ENCODE measurements at regions not wholly inside any gene's neighbourhood (a gene's known extent, or its start where the extent isn't known, plus 50 kb on each side); places are given as distances from the start of the nearest gene placed in this dataset.

DNA sequence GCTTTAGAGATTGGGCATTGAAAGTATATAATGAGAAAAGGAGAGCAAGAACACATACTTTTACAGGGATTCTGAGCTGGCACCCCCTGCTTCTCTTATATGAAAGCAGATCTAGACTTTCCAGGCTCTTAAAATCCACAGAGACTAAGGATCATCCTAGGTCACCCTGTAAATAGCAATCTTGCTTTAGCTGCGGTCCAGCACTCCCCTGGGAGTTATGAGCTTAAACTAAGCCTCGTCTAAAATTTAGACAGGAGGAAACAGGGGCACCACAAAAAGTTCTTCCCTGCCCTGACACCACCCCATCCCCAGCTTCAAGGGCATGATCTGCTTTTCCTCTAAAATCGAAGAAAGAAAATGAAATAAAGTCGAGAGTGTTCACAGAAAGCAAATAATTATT is 143.3 kb upstream of the KCNIP4 start:
- Histone ChIP-seq H4K20me1 (ENCODE audit: insufficient read depth, low read length) (no peaks in the 10 kb centered on the region), H3K4me2 (ENCODE audit: low read depth, low read length) (no peak overlapping the region), H2AFZ (ENCODE audit: low read length) (no peak overlapping the region), H3K4me3 (replicated peaks in 1 of 3; ENCODE audit: insufficient read depth in 1 of 3, low read depth in 2 of 3, low read length in 3 of 3) (no peak overlapping the region), H3K27ac (ENCODE audit: extremely low read length, insufficient read depth, low read length) (no peak overlapping the region), H3K9ac (ENCODE audit: insufficient read depth, low read depth, low read length) (no peak overlapping the region), H3K79me2 (ENCODE audit: insufficient read depth, low read length) (no peaks in the 10 kb centered on the region), H3K36me3 (replicated peaks in 1 of 2; ENCODE audit: control insufficient read depth in 1 of 2, insufficient read depth in 2 of 2, low read length in 2 of 2) (no peaks in the 10 kb centered on the region), H3K4me1 (ENCODE audit: insufficient read depth, low read length) (no peaks in the 10 kb centered on the region), H3K9me3 (ENCODE audit: low read length) (peaks cover 18% of the 10 kb centered on the region), H3K27me3 (ENCODE audit: control insufficient read depth in 1 of 2, insufficient read depth in 2 of 2, low read length in 2 of 2) (no peaks in the 10 kb centered on the region)
- CTCF ChIA-PET (ENCODE audit: low intra/inter-chr PET ratio, low total read pairs), result no interaction called here
- ATAC-seq (no peak), FAIRE-seq (no peak), DNase-seq (ENCODE audit: low spot score) (no peak)
- intact Hi-C loops (cut with micrococcal nuclease; ENCODE audit: unreplicated experiment) (no loop called here), in situ Hi-C loops (cut with HindIII; ENCODE audit: extremely low pct_ligation_motif_present, low pct_unique_long_range_greater_than_20kb) (no loop called here)
- POLR2A ChIA-PET, result no interaction called here
- WGBS (ENCODE audit: low lambda C conversion rate), result 2% methylated on average over 4 of the region's 4 CpGs
- BruUV-seq (replicated peaks), result no TSS peak
- TF ChIP-seq, protein P1, sequence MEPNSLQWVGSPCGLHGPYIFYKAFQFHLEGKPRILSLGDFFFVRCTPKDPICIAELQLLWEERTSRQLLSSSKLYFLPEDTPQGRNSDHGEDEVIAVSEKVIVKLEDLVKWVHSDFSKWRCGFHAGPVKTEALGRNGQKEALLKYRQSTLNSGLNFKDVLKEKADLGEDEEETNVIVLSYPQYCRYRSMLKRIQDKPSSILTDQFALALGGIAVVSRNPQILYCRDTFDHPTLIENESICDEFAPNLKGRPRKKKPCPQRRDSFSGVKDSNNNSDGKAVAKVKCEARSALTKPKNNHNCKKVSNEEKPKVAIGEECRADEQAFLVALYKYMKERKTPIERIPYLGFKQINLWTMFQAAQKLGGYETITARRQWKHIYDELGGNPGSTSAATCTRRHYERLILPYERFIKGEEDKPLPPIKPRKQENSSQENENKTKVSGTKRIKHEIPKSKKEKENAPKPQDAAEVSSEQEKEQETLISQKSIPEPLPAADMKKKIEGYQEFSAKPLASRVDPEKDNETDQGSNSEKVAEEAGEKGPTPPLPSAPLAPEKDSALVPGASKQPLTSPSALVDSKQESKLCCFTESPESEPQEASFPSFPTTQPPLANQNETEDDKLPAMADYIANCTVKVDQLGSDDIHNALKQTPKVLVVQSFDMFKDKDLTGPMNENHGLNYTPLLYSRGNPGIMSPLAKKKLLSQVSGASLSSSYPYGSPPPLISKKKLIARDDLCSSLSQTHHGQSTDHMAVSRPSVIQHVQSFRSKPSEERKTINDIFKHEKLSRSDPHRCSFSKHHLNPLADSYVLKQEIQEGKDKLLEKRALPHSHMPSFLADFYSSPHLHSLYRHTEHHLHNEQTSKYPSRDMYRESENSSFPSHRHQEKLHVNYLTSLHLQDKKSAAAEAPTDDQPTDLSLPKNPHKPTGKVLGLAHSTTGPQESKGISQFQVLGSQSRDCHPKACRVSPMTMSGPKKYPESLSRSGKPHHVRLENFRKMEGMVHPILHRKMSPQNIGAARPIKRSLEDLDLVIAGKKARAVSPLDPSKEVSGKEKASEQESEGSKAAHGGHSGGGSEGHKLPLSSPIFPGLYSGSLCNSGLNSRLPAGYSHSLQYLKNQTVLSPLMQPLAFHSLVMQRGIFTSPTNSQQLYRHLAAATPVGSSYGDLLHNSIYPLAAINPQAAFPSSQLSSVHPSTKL (CRISPR knock-in tag; IDR thresholded peaks at IDR 0.05), result no peak
- TF ChIP-seq, protein P2, sequence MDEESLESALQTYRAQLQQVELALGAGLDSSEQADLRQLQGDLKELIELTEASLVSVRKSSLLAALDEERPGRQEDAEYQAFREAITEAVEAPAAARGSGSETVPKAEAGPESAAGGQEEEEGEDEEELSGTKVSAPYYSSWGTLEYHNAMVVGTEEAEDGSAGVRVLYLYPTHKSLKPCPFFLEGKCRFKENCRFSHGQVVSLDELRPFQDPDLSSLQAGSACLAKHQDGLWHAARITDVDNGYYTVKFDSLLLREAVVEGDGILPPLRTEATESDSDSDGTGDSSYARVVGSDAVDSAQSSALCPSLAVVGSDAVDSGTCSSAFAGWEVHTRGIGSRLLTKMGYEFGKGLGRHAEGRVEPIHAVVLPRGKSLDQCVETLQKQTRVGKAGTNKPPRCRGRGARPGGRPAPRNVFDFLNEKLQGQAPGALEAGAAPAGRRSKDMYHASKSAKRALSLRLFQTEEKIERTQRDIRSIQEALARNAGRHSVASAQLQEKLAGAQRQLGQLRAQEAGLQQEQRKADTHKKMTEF (CRISPR knock-in tag; IDR thresholded peaks at IDR 0.05), result no peak
- no peak for TF ChIP-seq ZNF101 (CRISPR knock-in tag; IDR thresholded peaks at IDR 0.05; ENCODE audit: borderline replicate concordance, low read depth)
- no peak for TF ChIP-seq CC2D1A (CRISPR knock-in tag; IDR thresholded peaks at IDR 0.05)
- TF ChIP-seq, protein P3, sequence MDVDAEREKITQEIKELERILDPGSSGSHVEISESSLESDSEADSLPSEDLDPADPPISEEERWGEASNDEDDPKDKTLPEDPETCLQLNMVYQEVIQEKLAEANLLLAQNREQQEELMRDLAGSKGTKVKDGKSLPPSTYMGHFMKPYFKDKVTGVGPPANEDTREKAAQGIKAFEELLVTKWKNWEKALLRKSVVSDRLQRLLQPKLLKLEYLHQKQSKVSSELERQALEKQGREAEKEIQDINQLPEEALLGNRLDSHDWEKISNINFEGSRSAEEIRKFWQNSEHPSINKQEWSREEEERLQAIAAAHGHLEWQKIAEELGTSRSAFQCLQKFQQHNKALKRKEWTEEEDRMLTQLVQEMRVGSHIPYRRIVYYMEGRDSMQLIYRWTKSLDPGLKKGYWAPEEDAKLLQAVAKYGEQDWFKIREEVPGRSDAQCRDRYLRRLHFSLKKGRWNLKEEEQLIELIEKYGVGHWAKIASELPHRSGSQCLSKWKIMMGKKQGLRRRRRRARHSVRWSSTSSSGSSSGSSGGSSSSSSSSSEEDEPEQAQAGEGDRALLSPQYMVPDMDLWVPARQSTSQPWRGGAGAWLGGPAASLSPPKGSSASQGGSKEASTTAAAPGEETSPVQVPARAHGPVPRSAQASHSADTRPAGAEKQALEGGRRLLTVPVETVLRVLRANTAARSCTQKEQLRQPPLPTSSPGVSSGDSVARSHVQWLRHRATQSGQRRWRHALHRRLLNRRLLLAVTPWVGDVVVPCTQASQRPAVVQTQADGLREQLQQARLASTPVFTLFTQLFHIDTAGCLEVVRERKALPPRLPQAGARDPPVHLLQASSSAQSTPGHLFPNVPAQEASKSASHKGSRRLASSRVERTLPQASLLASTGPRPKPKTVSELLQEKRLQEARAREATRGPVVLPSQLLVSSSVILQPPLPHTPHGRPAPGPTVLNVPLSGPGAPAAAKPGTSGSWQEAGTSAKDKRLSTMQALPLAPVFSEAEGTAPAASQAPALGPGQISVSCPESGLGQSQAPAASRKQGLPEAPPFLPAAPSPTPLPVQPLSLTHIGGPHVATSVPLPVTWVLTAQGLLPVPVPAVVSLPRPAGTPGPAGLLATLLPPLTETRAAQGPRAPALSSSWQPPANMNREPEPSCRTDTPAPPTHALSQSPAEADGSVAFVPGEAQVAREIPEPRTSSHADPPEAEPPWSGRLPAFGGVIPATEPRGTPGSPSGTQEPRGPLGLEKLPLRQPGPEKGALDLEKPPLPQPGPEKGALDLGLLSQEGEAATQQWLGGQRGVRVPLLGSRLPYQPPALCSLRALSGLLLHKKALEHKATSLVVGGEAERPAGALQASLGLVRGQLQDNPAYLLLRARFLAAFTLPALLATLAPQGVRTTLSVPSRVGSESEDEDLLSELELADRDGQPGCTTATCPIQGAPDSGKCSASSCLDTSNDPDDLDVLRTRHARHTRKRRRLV (CRISPR knock-in tag; IDR thresholded peaks at IDR 0.05), result no peak
